Type B pancreatic cell (in vitro differentiated cells): ENCODE measurements at regions not wholly inside any gene's neighbourhood (a gene's known extent, or its start where the extent isn't known, plus 50 kb on each side); places are given as distances from the start of the nearest gene placed in this dataset.

ENCODE experiments used
- DNase-seq: peaks from one replicate; pipeline ENCODE4 v3.0.0; 2021; ENCODE audit warnings: mixed read lengths; ENCODE audit not compliant: unreplicated experiment; ENCODE audit errors: extremely low spot score
- H3K27ac Mint-ChIP-seq: 2 replicates; pipeline ENCODE4 v1.8.0; 2021; ENCODE audit warnings: mild to moderate bottlenecking, mixed read lengths
- H3K27me3 Mint-ChIP-seq: 2 replicates; pipeline ENCODE4 v1.8.0; 2021; ENCODE audit warnings: mixed read lengths
- H3K36me3 Mint-ChIP-seq: 2 replicates; pipeline ENCODE4 v1.8.0; 2021; ENCODE audit warnings: mixed read lengths
- H3K4me1 Mint-ChIP-seq: one replicate; pipeline ENCODE4 v1.8.0; 2021; ENCODE audit warnings: mixed read lengths; ENCODE audit not compliant: unreplicated experiment
- H3K4me3 Mint-ChIP-seq: 2 replicates; pipeline ENCODE4 v1.8.0; 2021; ENCODE audit warnings: mild to moderate bottlenecking, mixed read lengths
- H3K9me3 Mint-ChIP-seq: 2 replicates; pipeline ENCODE4 v1.8.0; 2021; ENCODE audit warnings: mixed read lengths
- CTCF ChIP-seq: fragments of 200-600 bp; sonication (generic); conservative IDR thresholded peaks from 2 replicates; pipeline ENCODE4 v1.5.0; 2021; ENCODE audit warnings: antibody characterized with exemption, mild to moderate bottlenecking

GRCh38 chr4:19725130-19725529 is 526.6 kb upstream of the SLIT2 start:
- no peaks in the 10 kb centered on the region for H3K9me3 Mint-ChIP-seq
- peaks cover 8% of the 10 kb centered on the region for H3K4me1 Mint-ChIP-seq

GRCh38 chr4:19722404-19722803 is 529.3 kb upstream of the SLIT2 start:
- H3K27ac Mint-ChIP-seq: no peak overlapping the region

More at GRCh38 chr4:19725130-19725529, 526.6 kb upstream of the SLIT2 start:
- no peaks in the 10 kb centered on the region for H3K27me3 Mint-ChIP-seq
- H3K4me3 Mint-ChIP-seq: no peak overlapping the region
- H3K36me3 Mint-ChIP-seq: no peaks in the 10 kb centered on the region
- no peak for TF ChIP-seq CTCF
- H3K27ac Mint-ChIP-seq: no peak overlapping the region
- no peak for DNase-seq

GRCh38 chr4:19721587-19721986 is 530.1 kb upstream of the SLIT2 start:
- H3K27me3 Mint-ChIP-seq: no peaks in the 10 kb centered on the region
- no peaks in the 10 kb centered on the region for H3K9me3 Mint-ChIP-seq
- no peak overlapping the region for H3K27ac Mint-ChIP-seq
- no peaks in the 10 kb centered on the region for H3K4me1 Mint-ChIP-seq
- TF ChIP-seq CTCF: no peak
- H3K36me3 Mint-ChIP-seq: no peaks in the 10 kb centered on the region
- no peak for DNase-seq
- H3K4me3 Mint-ChIP-seq: no peak overlapping the region

More at GRCh38 chr4:19722404-19722803, 529.3 kb upstream of the SLIT2 start:
- no peak for DNase-seq
- no peaks in the 10 kb centered on the region for H3K4me1 Mint-ChIP-seq
- H3K9me3 Mint-ChIP-seq: no peaks in the 10 kb centered on the region
- no peaks in the 10 kb centered on the region for H3K36me3 Mint-ChIP-seq
- no peak for TF ChIP-seq CTCF
- no peak overlapping the region for H3K4me3 Mint-ChIP-seq
- no peaks in the 10 kb centered on the region for H3K27me3 Mint-ChIP-seq

GRCh38 chr4:19720610-19721009 is 531.1 kb upstream of the SLIT2 start:
- Mint-ChIP-seq H3K4me3 (no peak overlapping the region), H3K9me3 (no peaks in the 10 kb centered on the region), H3K27ac (no peak overlapping the region), H3K4me1 (no peaks in the 10 kb centered on the region), H3K36me3 (no peaks in the 10 kb centered on the region), H3K27me3 (no peaks in the 10 kb centered on the region)
- no peak for DNase-seq
- no peak for TF ChIP-seq CTCF

- no peak overlapping the region for H3K4me3 Mint-ChIP-seq
- TF ChIP-seq CTCF: no peak
- H3K9me3 Mint-ChIP-seq: no peaks in the 10 kb centered on the region
- no peaks in the 10 kb centered on the region for H3K4me1 Mint-ChIP-seq
- no peak for DNase-seq
- H3K27ac Mint-ChIP-seq: no peak overlapping the region
- no peaks in the 10 kb centered on the region for H3K27me3 Mint-ChIP-seq
- no peaks in the 10 kb centered on the region for H3K36me3 Mint-ChIP-seq
Observed at GRCh38 chr4:19720190-19720589, 531.5 kb upstream of the SLIT2 start.

GRCh38 chr4:19711871-19712270 is 539.8 kb upstream of the SLIT2 start:
- no peaks in the 10 kb centered on the region for H3K27me3 Mint-ChIP-seq
- DNase-seq: no peak
- no peaks in the 10 kb centered on the region for H3K36me3 Mint-ChIP-seq
- H3K27ac Mint-ChIP-seq: no peak overlapping the region
- no peak overlapping the region for H3K4me3 Mint-ChIP-seq
- TF ChIP-seq CTCF: no peak
- H3K4me1 Mint-ChIP-seq: peaks cover 4% of the 10 kb centered on the region
- peaks cover 5% of the 10 kb centered on the region for H3K9me3 Mint-ChIP-seq
